ENCODE measurements at regions not wholly inside any gene's neighbourhood (a gene's known extent, or its start where the extent isn't known, plus 50 kb on each side); places are given as distances from the start of the nearest gene placed in this dataset.

GRCh38 chr4:13250263-13250662, 233.9 kb downstream of the RAB28 start:
- TF ChIP-seq CTCF (IDR thresholded peaks at IDR 0.05) = no peak
- TF ChIP-seq POLR2AphosphoS5 (IDR thresholded peaks at IDR 0.05) = no peak
- TF ChIP-seq POLR2A (IDR thresholded peaks at IDR 0.05) = no peak
